ENCODE measurements at regions not wholly inside any gene's neighbourhood (a gene's known extent, or its start where the extent isn't known, plus 50 kb on each side); places are given as distances from the start of the nearest gene placed in this dataset.

DNA sequence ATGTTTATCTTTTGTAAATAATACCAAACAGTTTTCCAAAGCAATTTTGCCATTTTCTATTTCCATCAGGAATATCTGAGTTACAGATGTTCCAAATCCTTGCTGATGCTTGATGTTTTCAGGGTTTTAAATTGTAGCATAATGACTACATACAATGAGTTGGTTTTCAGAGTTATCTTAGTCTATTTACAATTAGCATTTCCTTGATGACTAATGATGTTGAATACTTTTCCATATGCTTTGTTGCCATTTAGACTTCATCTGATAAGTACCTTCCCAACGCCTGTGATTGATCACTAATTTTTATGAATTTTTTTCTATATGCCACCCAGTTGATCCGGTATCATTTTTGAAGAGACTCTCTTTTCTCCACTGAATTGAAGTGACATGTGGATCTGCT, 102.3 kb downstream of the SLC25A46 start:
- H3K4me1 ChIP-seq (ENCODE audit: insufficient read depth, low read length), result 0 out of 2 replicates have a peak, but pooled peaks cover 3% of the 10 kb centered on the region
- POLR2A ChIA-PET (ENCODE audit: unreplicated experiment), result no interaction called here
- TF ChIP-seq EZH2phosphoT487 (IDR thresholded peaks at IDR 0.05; ENCODE audit: borderline replicate concordance, low read length) (no peak), EZH2 (IDR thresholded peaks at IDR 0.05; ENCODE audit: low read length, unreplicated experiment) (no peak)
- TF ChIP-seq, protein P1, sequence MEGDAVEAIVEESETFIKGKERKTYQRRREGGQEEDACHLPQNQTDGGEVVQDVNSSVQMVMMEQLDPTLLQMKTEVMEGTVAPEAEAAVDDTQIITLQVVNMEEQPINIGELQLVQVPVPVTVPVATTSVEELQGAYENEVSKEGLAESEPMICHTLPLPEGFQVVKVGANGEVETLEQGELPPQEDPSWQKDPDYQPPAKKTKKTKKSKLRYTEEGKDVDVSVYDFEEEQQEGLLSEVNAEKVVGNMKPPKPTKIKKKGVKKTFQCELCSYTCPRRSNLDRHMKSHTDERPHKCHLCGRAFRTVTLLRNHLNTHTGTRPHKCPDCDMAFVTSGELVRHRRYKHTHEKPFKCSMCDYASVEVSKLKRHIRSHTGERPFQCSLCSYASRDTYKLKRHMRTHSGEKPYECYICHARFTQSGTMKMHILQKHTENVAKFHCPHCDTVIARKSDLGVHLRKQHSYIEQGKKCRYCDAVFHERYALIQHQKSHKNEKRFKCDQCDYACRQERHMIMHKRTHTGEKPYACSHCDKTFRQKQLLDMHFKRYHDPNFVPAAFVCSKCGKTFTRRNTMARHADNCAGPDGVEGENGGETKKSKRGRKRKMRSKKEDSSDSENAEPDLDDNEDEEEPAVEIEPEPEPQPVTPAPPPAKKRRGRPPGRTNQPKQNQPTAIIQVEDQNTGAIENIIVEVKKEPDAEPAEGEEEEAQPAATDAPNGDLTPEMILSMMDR (conservative IDR thresholded peaks at IDR 0.05; ENCODE audit: low read depth, low read length), result no peak
- no peaks in the 10 kb centered on the region for H3F3A ChIP-seq (ENCODE audit: low read length, unreplicated experiment)
- no peaks in the 10 kb centered on the region for H3K36me3 ChIP-seq (ENCODE audit: low read depth, low read length)
- no peak overlapping the region for H3K9ac ChIP-seq (ENCODE audit: low read length)
- no peaks in the 10 kb centered on the region for H3K9me2 ChIP-seq (replicated peaks; ENCODE audit: low read length)
- no peak overlapping the region for H2AFZ ChIP-seq (ENCODE audit: low read length)
- intact Hi-C loops (cut with micrococcal nuclease), result no loop called here
- DNase-seq, result no peak
- no peaks in the 10 kb centered on the region for H3K27me3 ChIP-seq (ENCODE audit: low read length)
- no TSS peak for BruUV-seq (replicated peaks)
- H3K4me3 ChIP-seq (ENCODE audit: low read length), result no peak overlapping the region
- no peaks in the 10 kb centered on the region for H3K9me3 ChIP-seq (ENCODE audit: low read length)
- no peak for ATAC-seq
- no peaks in the 10 kb centered on the region for H4K20me1 ChIP-seq (ENCODE audit: low read length)
- CTCF ChIA-PET, result no interaction called here
- no peak overlapping the region for H3K27ac ChIP-seq (ENCODE audit: low read length)
- no peaks in the 10 kb centered on the region for H3K79me2 ChIP-seq (ENCODE audit: low read length)
- no peak overlapping the region for H3K4me2 ChIP-seq (ENCODE audit: low read length)

DNA sequence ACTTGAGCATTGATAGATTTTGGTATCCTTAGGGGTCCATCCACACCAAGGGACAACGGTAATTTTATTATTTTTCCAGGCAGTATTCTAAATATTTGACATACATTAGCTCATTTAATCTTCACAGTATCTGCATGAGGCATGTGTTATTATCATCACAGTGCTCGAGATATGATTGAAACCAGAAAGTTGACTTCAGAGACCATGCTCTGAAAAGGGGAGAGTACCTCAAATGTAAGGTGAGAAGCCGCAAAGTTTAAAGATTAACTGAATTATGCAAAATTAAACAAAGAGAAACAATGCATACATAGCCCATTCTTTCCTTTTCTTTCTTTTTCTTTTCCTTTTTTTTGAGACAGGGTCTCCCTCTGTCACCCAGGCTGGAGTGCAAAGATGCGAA, 104.1 kb downstream of the SLC25A46 start:
- ATAC-seq, result no peak
- ChIA-PET POLR2A (ENCODE audit: unreplicated experiment) (interaction anchor here (0.6 kb wide), 1 partner anchor 208 kb away, joined by 4 read pairs; no protein-coding TSS in a partner anchor), CTCF (no interaction called here)
- H3K9me2 ChIP-seq (replicated peaks; ENCODE audit: low read length), result no peaks in the 10 kb centered on the region
- no peaks in the 10 kb centered on the region for H3F3A ChIP-seq (ENCODE audit: low read length, unreplicated experiment)
- intact Hi-C loops (cut with micrococcal nuclease), result no loop called here
- H3K4me3 ChIP-seq (ENCODE audit: low read length), result no peak overlapping the region
- H3K4me1 ChIP-seq (ENCODE audit: insufficient read depth, low read length), result 0 out of 2 replicates have a peak, but pooled peaks cover 3% of the 10 kb centered on the region
- no peak overlapping the region for H3K9ac ChIP-seq (ENCODE audit: low read length)
- no peak overlapping the region for H3K4me2 ChIP-seq (ENCODE audit: low read length)
- DNase-seq, result no peak
- no peak overlapping the region for H3K27ac ChIP-seq (ENCODE audit: low read length)
- no peaks in the 10 kb centered on the region for H3K79me2 ChIP-seq (ENCODE audit: low read length)
- no peaks in the 10 kb centered on the region for H4K20me1 ChIP-seq (ENCODE audit: low read length)
- no peaks in the 10 kb centered on the region for H3K27me3 ChIP-seq (ENCODE audit: low read length)
- no TSS peak for BruUV-seq (replicated peaks)
- H3K9me3 ChIP-seq (ENCODE audit: low read length), result no peaks in the 10 kb centered on the region
- H2AFZ ChIP-seq (ENCODE audit: low read length), result no peak overlapping the region
- TF ChIP-seq EZH2phosphoT487 (IDR thresholded peaks at IDR 0.05; ENCODE audit: borderline replicate concordance, low read length), result no peak
- no peak for TF ChIP-seq EZH2 (IDR thresholded peaks at IDR 0.05; ENCODE audit: low read length, unreplicated experiment)
- TF ChIP-seq, protein P1 (conservative IDR thresholded peaks at IDR 0.05; ENCODE audit: low read depth, low read length), result no peak
- H3K36me3 ChIP-seq (ENCODE audit: low read depth, low read length), result no peaks in the 10 kb centered on the region

DNA sequence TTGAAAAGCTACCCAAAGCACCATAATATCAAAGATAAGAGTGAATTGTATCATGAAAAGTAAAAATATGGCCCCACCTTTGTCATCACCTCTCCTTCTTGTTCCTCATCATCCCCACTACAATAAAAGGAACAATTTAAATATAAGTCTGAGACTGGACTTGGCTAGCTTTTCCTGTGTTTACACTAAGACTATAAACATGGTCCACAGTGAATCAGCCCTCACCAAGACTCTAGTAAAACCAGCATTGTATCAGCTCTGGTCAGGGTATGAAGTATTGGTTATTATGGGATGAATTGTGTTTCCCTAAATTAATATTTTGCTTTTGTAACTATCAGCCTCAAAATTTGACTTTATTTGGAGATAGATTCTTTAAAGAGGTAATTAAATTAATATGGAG, 105.4 kb downstream of the SLC25A46 start:
- CTCF ChIA-PET, result no interaction called here
- H3K9me2 ChIP-seq (replicated peaks; ENCODE audit: low read length), result no peaks in the 10 kb centered on the region
- no TSS peak for BruUV-seq (replicated peaks)
- H3K36me3 ChIP-seq (ENCODE audit: low read depth, low read length), result no peaks in the 10 kb centered on the region
- no peaks in the 10 kb centered on the region for H3K9me3 ChIP-seq (ENCODE audit: low read length)
- ATAC-seq (peak; percentile 100), DNase-seq (peak; percentile 45)
- H3K4me1 ChIP-seq (ENCODE audit: insufficient read depth, low read length), result 0 out of 2 replicates have a peak, but pooled peaks cover 3% of the 10 kb centered on the region
- H2AFZ ChIP-seq (ENCODE audit: low read length), result no peak overlapping the region
- no peak overlapping the region for H3K4me3 ChIP-seq (ENCODE audit: low read length)
- POLR2A ChIA-PET (ENCODE audit: unreplicated experiment), result no interaction called here
- no peak overlapping the region for H3K9ac ChIP-seq (ENCODE audit: low read length)
- intact Hi-C loops (cut with micrococcal nuclease), result no loop called here
- H3K27ac ChIP-seq (ENCODE audit: low read length), result no peak overlapping the region
- no peaks in the 10 kb centered on the region for H3K27me3 ChIP-seq (ENCODE audit: low read length)
- H3K79me2 ChIP-seq (ENCODE audit: low read length), result no peaks in the 10 kb centered on the region
- no peaks in the 10 kb centered on the region for H3F3A ChIP-seq (ENCODE audit: low read length, unreplicated experiment)
- H4K20me1 ChIP-seq (ENCODE audit: low read length), result no peaks in the 10 kb centered on the region
- H3K4me2 ChIP-seq (ENCODE audit: low read length), result no peak overlapping the region
- TF ChIP-seq EZH2phosphoT487 (IDR thresholded peaks at IDR 0.05; ENCODE audit: borderline replicate concordance, low read length), result no peak
- no peak for TF ChIP-seq EZH2 (IDR thresholded peaks at IDR 0.05; ENCODE audit: low read length, unreplicated experiment)
- TF ChIP-seq, protein P1 (conservative IDR thresholded peaks at IDR 0.05; ENCODE audit: low read depth, low read length), result no peak
